Stomach (tissue), 4 donors: ENCODE measurements at regions not wholly inside any gene's neighbourhood (a gene's known extent, or its start where the extent isn't known, plus 50 kb on each side); places are given as distances from the start of the nearest gene placed in this dataset.

Experiments
- CTCF ChIP-seq, 7 experiments: fragments of 450-650 bp in 4 of 7; fragments of 200-600 bp in 3 of 7; sonication (generic) in 3 of 7; IDR thresholded peaks; one replicate each; pipeline ENCODE4 v1.5.1; 2016 to 2019; ENCODE audit warnings: antibody characterized with exemption in 7 of 7, control low read depth in 2 of 7, mild to moderate bottlenecking in 1 of 7
- EP300 ChIP-seq: sonication (generic); formaldehyde crosslinking; IDR thresholded peaks from one replicate; pipeline ENCODE4 v1.6.1; 2017; ENCODE audit warnings: antibody characterized with exemption
- POLR2A ChIP-seq, 4 donors: fragments of 450-650 bp; IDR thresholded peaks; one replicate each; pipeline ENCODE4 v1.6.1; 2016; ENCODE audit warnings: antibody characterized with exemption in 4 of 4, control low read depth in 2 of 4, mild to moderate bottlenecking in 1 of 4, moderate library complexity in 1 of 4
- POLR2AphosphoS5 ChIP-seq, 3 donors: sonication (generic); formaldehyde crosslinking; IDR thresholded peaks; one replicate each; pipeline ENCODE4 v1.6.1; 2016; ENCODE audit warnings: antibody characterized with exemption in 3 of 3

GRCh38 chr5:26295541-26295940, 742.8 kb downstream of the CDH9 start:
- TF ChIP-seq CTCF (IDR thresholded peaks at IDR 0.05): no peak
- TF ChIP-seq POLR2A (IDR thresholded peaks at IDR 0.05): no peak
- TF ChIP-seq POLR2AphosphoS5 (IDR thresholded peaks at IDR 0.05): no peak
- no peak for TF ChIP-seq EP300
